ENCODE measurements at regions not wholly inside any gene's neighbourhood (a gene's known extent, or its start where the extent isn't known, plus 50 kb on each side); places are given as distances from the start of the nearest gene placed in this dataset.
"Not testable (repeated sequence)": the region's sequence is repeated elsewhere in the genome, so short reads cannot be mapped to it uniquely, and the experiment has no call there.

- H3K27me3 Mint-ChIP-seq (ENCODE audit: low read depth): no peaks in the 10 kb centered on the region
- no peaks in the 10 kb centered on the region for H3K9me3 Mint-ChIP-seq
- H3K4me1 Mint-ChIP-seq (ENCODE audit: low read depth): peaks cover 55% of the 10 kb centered on the region
- peak overlapping the region; percentile 92 for H3K4me3 Mint-ChIP-seq (ENCODE audit: low read depth)
- H3K27ac Mint-ChIP-seq: peak overlapping the region; percentile 80
- H3K36me3 Mint-ChIP-seq (ENCODE audit: low read depth): peaks cover 3% of the 10 kb centered on the region
- DNase-seq (ENCODE audit: low spot score): peak; percentile 51
- intact Hi-C loops (cut with micrococcal nuclease): loop anchor here (2.0 to 10.0 kb wide), 4 partner anchors 15 to 1470 kb away; a partner anchor contains a TSS
Observed at GRCh38 chr6:27757307-27757706, 154.9 kb downstream of the OR2B2 start.

DNA sequence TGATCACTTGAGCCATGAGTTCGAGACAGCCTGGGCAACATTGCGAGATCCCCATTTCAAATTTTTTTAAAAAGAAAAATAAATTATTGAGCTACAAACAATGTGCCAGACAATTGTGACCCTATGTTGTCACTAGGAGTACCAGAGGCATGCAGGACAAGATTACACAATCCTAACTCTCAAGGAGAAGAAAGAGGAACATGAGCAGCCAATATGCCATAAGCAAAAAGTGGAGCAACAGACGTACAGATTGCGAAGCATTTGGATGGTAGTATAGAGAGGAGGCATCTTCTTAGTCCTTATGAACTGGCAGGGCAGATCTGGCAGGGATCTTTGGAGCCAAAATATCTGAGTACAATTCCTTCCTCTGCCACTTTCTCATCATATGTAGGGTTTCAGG lies 156.4 kb downstream of the OR2B2 start:
- no peak for DNase-seq (ENCODE audit: low spot score)
- Mint-ChIP-seq H3K27me3 (ENCODE audit: low read depth) (no peaks in the 10 kb centered on the region), H3K9me3 (no peaks in the 10 kb centered on the region), H3K36me3 (ENCODE audit: low read depth) (peaks cover 3% of the 10 kb centered on the region), H3K27ac (no peak overlapping the region), H3K4me3 (ENCODE audit: low read depth) (no peak overlapping the region), H3K4me1 (ENCODE audit: low read depth) (peaks cover 56% of the 10 kb centered on the region)
- intact Hi-C loops (cut with micrococcal nuclease): loop anchor here (2.0 to 10.0 kb wide), 4 partner anchors 17 to 1468 kb away; a partner anchor contains a TSS

DNA sequence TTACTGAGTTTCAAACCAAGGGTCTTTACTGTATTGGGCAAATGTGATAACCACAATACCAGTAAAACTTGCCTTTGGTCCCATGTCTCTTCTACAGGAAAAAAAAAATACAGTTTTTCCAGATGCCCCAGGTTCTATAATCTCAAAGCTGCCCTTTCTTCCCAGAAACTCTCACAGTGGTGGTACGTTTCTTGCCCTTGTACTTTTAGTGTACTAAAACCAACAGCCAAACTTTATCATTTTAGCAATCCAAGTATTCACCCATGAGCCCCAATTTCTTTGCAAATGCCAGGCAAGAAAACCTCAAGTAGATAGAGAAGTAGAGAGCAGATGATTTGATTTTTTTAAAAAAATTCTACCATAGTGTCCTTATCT lies 157.8 kb downstream of the OR2B2 start:
- peak overlapping the region; percentile 54 for H3K4me3 Mint-ChIP-seq (ENCODE audit: low read depth)
- no peak for DNase-seq (ENCODE audit: low spot score)
- peak overlapping the region; percentile 59 for H3K27ac Mint-ChIP-seq
- H3K27me3 Mint-ChIP-seq (ENCODE audit: low read depth): no peaks in the 10 kb centered on the region
- peaks cover 3% of the 10 kb centered on the region for H3K36me3 Mint-ChIP-seq (ENCODE audit: low read depth)
- peaks cover 48% of the 10 kb centered on the region for H3K4me1 Mint-ChIP-seq (ENCODE audit: low read depth)
- no peaks in the 10 kb centered on the region for H3K9me3 Mint-ChIP-seq
- intact Hi-C loops (cut with micrococcal nuclease): loop anchor here (5.0 to 10.0 kb wide), 4 partner anchors 82 to 592 kb away; no protein-coding TSS in a partner anchor

DNA sequence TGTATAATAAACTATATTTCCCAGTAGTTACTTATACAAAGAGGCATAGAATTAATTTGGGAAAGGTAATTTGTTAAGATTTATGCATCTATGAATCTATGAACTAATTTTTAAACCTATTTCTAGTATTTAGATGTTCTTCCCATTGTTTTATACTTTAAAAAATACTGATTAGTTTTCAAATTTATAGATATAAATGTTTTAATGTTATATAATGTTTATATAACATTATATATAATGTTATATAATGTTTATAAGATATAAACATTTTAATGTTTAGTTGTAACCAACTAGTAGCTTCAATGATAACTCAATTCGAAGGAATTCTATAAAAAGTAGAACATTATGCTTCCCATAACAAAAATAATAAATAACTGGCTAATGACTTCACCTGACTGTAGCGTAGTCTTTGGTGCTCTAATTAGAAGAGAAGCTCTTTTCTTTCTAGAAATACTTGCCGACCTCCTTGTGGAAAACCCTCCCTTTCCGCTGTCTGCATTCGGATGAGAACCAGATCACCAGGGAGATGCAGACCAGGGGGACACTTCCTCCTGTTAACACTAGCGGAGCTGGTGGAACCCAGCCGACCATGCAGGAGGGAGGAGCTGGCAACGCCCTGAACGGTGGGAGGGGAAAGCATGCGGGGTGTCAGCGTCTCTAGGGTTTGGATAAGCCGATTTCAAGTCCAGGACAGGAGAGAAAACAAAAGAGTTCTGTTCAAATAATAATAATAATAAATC lies 158.4 kb downstream of the OR2B2 start:
- no peaks in the 10 kb centered on the region for H3K9me3 Mint-ChIP-seq
- peak overlapping the region; percentile 95 for H3K4me3 Mint-ChIP-seq (ENCODE audit: low read depth)
- peak overlapping the region; percentile 84 for H3K27ac Mint-ChIP-seq
- peaks cover 46% of the 10 kb centered on the region for H3K4me1 Mint-ChIP-seq (ENCODE audit: low read depth)
- DNase-seq (ENCODE audit: low spot score): peak; percentile 70
- H3K27me3 Mint-ChIP-seq (ENCODE audit: low read depth): no peaks in the 10 kb centered on the region
- intact Hi-C loops (cut with micrococcal nuclease): loop anchor here (1.0 to 10.0 kb wide), 12 partner anchors 15 to 627 kb away; partner anchors contain the start of gene ZNF184
- peaks cover 3% of the 10 kb centered on the region for H3K36me3 Mint-ChIP-seq (ENCODE audit: low read depth)

DNA sequence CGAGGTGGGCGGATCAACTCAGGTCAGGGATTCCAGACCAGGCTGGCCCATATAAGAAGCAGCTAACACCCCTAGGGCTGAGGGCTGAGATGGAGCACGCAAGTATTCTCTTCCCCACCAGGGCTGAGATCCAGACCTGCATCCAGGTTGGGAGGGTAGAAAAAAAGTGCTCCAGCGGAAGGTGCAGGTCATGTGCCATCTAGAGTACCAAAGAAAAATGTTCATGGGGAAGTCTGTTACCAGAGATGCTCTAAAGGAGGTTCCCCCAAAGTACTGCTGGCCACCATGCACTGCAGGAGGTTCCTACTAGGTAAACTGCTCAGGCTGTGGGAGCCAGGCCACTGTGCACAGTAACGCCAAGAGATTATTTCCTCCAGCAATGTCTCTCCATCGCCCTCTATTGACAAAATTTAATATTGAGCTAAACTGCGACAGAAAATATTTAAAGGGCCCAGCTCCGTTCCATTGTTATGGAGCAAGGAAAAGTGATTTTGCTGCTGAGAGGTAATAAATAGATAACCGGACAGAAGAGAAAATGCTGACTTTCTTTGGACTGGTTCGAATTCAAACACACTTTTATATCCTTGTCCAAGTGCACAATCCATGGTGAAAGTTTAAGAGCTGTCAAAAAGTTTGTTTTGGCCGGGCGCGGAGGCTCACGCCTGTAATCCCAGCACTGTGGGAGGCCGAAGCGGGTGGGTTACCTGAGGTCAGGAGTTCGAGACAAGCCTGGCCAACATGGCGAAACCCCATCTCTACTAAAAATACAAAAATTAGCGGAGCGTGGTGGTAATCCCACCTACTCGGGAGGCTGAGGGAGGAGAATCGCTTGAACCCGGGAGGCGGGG lies 159.9 kb downstream of the OR2B2 start:
- peaks cover 9% of the 10 kb centered on the region for H3K27me3 Mint-ChIP-seq (ENCODE audit: low read depth)
- no peaks in the 10 kb centered on the region for H3K9me3 Mint-ChIP-seq
- H3K4me1 Mint-ChIP-seq (ENCODE audit: low read depth): peaks cover 38% of the 10 kb centered on the region
- peak overlapping the region; percentile 95 for H3K4me3 Mint-ChIP-seq (ENCODE audit: low read depth)
- intact Hi-C loops (cut with micrococcal nuclease): loop anchor here (1.0 to 10.0 kb wide), 9 partner anchors 13 to 625 kb away; no protein-coding TSS in a partner anchor
- peak; percentile 43 for DNase-seq (ENCODE audit: low spot score)
- peak overlapping the region; percentile 99 for H3K27ac Mint-ChIP-seq
- no peaks in the 10 kb centered on the region for H3K36me3 Mint-ChIP-seq (ENCODE audit: low read depth)

DNA sequence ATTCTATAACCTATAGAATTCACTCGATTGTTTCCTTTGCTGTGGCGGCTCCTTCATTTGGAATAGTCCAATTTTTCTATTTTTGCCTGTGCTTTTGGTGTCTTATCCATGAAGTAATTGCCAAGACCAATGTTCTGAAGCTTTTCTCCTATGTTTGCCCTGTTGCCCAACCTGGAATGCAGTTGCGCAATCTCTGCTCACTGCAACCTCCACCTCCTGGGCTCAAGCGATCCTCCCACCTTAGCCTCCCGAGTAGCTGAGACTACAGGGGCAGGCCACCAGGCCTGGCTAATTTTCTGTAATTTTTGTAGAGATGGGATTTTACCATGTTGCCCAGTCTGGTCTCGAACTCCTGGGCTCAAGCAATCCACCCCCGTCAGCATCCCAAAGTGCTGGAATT lies 163.5 kb downstream of the OR2B2 start:
- intact Hi-C loops (cut with micrococcal nuclease): no loop called here
- no peak for DNase-seq (ENCODE audit: low spot score)
- no peaks in the 10 kb centered on the region for H3K36me3 Mint-ChIP-seq (ENCODE audit: low read depth)
- H3K9me3 Mint-ChIP-seq: no peaks in the 10 kb centered on the region
- peaks cover 14% of the 10 kb centered on the region for H3K4me1 Mint-ChIP-seq (ENCODE audit: low read depth)
- no peak overlapping the region for H3K4me3 Mint-ChIP-seq (ENCODE audit: low read depth)
- H3K27me3 Mint-ChIP-seq (ENCODE audit: low read depth): peaks cover 27% of the 10 kb centered on the region
- H3K27ac Mint-ChIP-seq: no peak overlapping the region

GRCh38 chr6:27747637-27748036 lies 164.6 kb downstream of the OR2B2 start:
- peaks cover 14% of the 10 kb centered on the region for H3K4me1 Mint-ChIP-seq (ENCODE audit: low read depth)
- DNase-seq (ENCODE audit: low spot score): no peak
- H3K9me3 Mint-ChIP-seq: no peaks in the 10 kb centered on the region
- peaks cover 35% of the 10 kb centered on the region for H3K27me3 Mint-ChIP-seq (ENCODE audit: low read depth)
- H3K4me3 Mint-ChIP-seq (ENCODE audit: low read depth): no peak overlapping the region
- intact Hi-C loops (cut with micrococcal nuclease): no loop called here
- H3K36me3 Mint-ChIP-seq (ENCODE audit: low read depth): no peaks in the 10 kb centered on the region
- H3K27ac Mint-ChIP-seq: no peak overlapping the region

DNA sequence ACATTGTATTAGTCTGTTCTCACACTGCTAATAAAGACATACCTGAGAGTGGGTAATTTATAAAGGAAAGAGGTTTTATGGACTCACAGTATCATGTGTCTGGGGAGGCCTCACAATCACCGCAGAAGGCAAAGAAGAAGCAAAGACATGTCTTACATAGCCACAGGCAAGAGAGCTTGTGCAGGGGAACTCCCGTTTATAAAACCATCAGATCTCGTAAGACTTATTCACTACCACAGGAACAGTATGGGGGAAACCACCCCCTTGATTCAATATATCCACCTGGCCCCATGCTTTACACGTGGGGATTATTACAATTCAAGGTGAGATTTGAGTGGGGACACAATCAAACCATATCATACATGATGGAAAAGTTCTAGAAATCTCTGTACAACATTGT lies 165.3 kb downstream of the OR2B2 start:
- H3K4me1 Mint-ChIP-seq (ENCODE audit: low read depth); H3K9me3 Mint-ChIP-seq; intact Hi-C loops (cut with micrococcal nuclease); H3K4me3 Mint-ChIP-seq (ENCODE audit: low read depth); H3K27ac Mint-ChIP-seq; H3K36me3 Mint-ChIP-seq (ENCODE audit: low read depth); DNase-seq (ENCODE audit: low spot score): not testable (repeated sequence)
- H3K27me3 Mint-ChIP-seq (ENCODE audit: low read depth): peaks cover 37% of the 10 kb centered on the region

DNA sequence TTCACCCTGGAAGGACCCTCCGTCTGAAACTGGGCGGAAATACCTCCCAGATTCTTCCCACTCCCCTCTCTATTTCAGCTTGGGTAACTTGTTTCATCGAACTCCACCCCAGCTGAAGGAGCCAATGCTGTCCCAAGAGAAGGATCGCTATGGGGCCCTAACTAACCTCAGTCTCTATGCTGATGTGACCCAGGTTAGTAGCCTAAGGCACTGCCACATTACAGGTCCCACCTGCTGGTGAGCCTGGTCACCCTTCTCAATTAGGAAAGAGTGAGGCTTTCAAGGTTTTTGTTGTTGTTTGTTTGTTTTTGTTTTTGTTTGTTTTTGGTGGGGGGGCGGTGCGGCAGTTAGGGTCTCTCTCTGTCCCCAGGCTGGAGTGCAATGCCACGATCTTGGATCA lies 168.4 kb downstream of the OR2B2 start:
- peaks cover 6% of the 10 kb centered on the region for H3K4me1 Mint-ChIP-seq (ENCODE audit: low read depth)
- H3K27me3 Mint-ChIP-seq (ENCODE audit: low read depth): peaks cover 37% of the 10 kb centered on the region
- no peak overlapping the region for H3K4me3 Mint-ChIP-seq (ENCODE audit: low read depth)
- intact Hi-C loops (cut with micrococcal nuclease): no loop called here
- no peak for DNase-seq (ENCODE audit: low spot score)
- no peak overlapping the region for H3K27ac Mint-ChIP-seq
- H3K36me3 Mint-ChIP-seq (ENCODE audit: low read depth): no peaks in the 10 kb centered on the region
- H3K9me3 Mint-ChIP-seq: no peaks in the 10 kb centered on the region

GRCh38 chr6:27742833-27743573 lies 169.2 kb downstream of the OR2B2 start:
- intact Hi-C loops (cut with micrococcal nuclease): no loop called here
- H3K27me3 Mint-ChIP-seq (ENCODE audit: low read depth): peaks cover 31% of the 10 kb centered on the region
- no peak overlapping the region for H3K4me3 Mint-ChIP-seq (ENCODE audit: low read depth)
- H3K27ac Mint-ChIP-seq: no peak overlapping the region
- H3K36me3 Mint-ChIP-seq (ENCODE audit: low read depth): no peaks in the 10 kb centered on the region
- DNase-seq (ENCODE audit: low spot score): no peak
- peaks cover 10% of the 10 kb centered on the region for H3K4me1 Mint-ChIP-seq (ENCODE audit: low read depth)
- no peaks in the 10 kb centered on the region for H3K9me3 Mint-ChIP-seq

- intact Hi-C loops (cut with micrococcal nuclease): loop anchor here (2.0 kb wide), 1 partner anchor 13 kb away; no protein-coding TSS in a partner anchor
- Mint-ChIP-seq H3K4me1 (ENCODE audit: low read depth) (peaks cover 16% of the 10 kb centered on the region), H3K27me3 (ENCODE audit: low read depth) (peaks cover 18% of the 10 kb centered on the region)
- not testable (repeated sequence) for H3K4me3 Mint-ChIP-seq (ENCODE audit: low read depth); H3K9me3 Mint-ChIP-seq; H3K27ac Mint-ChIP-seq; H3K36me3 Mint-ChIP-seq (ENCODE audit: low read depth); DNase-seq (ENCODE audit: low spot score)
Observed at GRCh38 chr6:27739902-27740301, 172.3 kb downstream of the OR2B2 start.

- peaks cover 12% of the 10 kb centered on the region for H3K4me1 Mint-ChIP-seq (ENCODE audit: low read depth)
- H3K4me3 Mint-ChIP-seq (ENCODE audit: low read depth): no peak overlapping the region
- H3K36me3 Mint-ChIP-seq (ENCODE audit: low read depth): peaks cover 3% of the 10 kb centered on the region
- H3K9me3 Mint-ChIP-seq: peaks cover 8% of the 10 kb centered on the region
- H3K27ac Mint-ChIP-seq: no peak overlapping the region
- no peak for DNase-seq (ENCODE audit: low spot score)
- intact Hi-C loops (cut with micrococcal nuclease): no loop called here
- peaks cover 2% of the 10 kb centered on the region for H3K27me3 Mint-ChIP-seq (ENCODE audit: low read depth)
Observed at GRCh38 chr6:27736686-27737085, 175.5 kb downstream of the OR2B2 start.
